MCF 10A (cell line): ENCODE measurements at regions not wholly inside any gene's neighbourhood (a gene's known extent, or its start where the extent isn't known, plus 50 kb on each side); places are given as distances from the start of the nearest gene placed in this dataset.

Source experiments
- BruUV-seq: library from RNA; stranded (reverse); fragments of 400-500 nt; replicated peaks from 2 replicates; lab custom pipeline; 2021; lab: Mats Ljungman, UMichigan
- CTCF ChIA-PET: fragments of 300-600 bp; sonication (Branson Sonifier 250); formaldehyde crosslinking; extraction: SDS; loops from one replicate; lab custom pipeline; 2021; ENCODE audit warnings: antibody characterized with exemption, inconsistent platforms; lab: Yijun Ruan, JAX
- POLR2A ChIA-PET: fragments of 300-600, 350-650 bp; sonication (Branson Sonifier 250); formaldehyde crosslinking; extraction: SDS; loops from one replicate; lab custom pipeline; 2020; ENCODE audit warnings: antibody characterized with exemption, inconsistent platforms; lab: Yijun Ruan, JAX
- DNase-seq: peaks from one replicate; pipeline ENCODE4 v3.0.0-alpha.2; 2018; ENCODE audit not compliant: unreplicated experiment
- H3K27ac Mint-ChIP-seq: one replicate; pipeline ENCODE4 v1.8.0; 2022; ENCODE audit warnings: mild to moderate bottlenecking, low read depth, mixed read lengths; ENCODE audit not compliant: unreplicated experiment
- H3K27me3 Mint-ChIP-seq: one replicate; pipeline ENCODE4 v1.8.0; 2022; ENCODE audit warnings: mixed read lengths; ENCODE audit not compliant: insufficient read depth, unreplicated experiment
- H3K36me3 Mint-ChIP-seq: one replicate; pipeline ENCODE4 v1.8.0; 2022; ENCODE audit warnings: mild to moderate bottlenecking, moderate library complexity, mixed read lengths; ENCODE audit not compliant: insufficient read depth, unreplicated experiment
- H3K4me1 Mint-ChIP-seq: one replicate; pipeline ENCODE4 v1.8.0; 2022; ENCODE audit warnings: mixed read lengths; ENCODE audit not compliant: insufficient read depth, unreplicated experiment
- H3K4me3 Mint-ChIP-seq: one replicate; pipeline ENCODE4 v1.8.0; 2022; ENCODE audit warnings: mild to moderate bottlenecking, moderate library complexity, mixed read lengths; ENCODE audit not compliant: unreplicated experiment
- H3K9me3 Mint-ChIP-seq: one replicate; pipeline ENCODE4 v1.8.0; 2022; ENCODE audit warnings: mixed read lengths; ENCODE audit not compliant: unreplicated experiment
- intact Hi-C: fragments of 100-400 bp; cut with micrococcal nuclease; formaldehyde crosslinking; loops from 2 replicates; pipeline ENCODE4 v1.14.1; 2022
- TF ChIP-seq, protein P1 (sequence below): fragments of 200-600 bp; IDR thresholded peaks from one replicate; pipeline ENCODE4 v1.8.0; 2022; ENCODE audit warnings: antibody characterized with exemption, mild to moderate bottlenecking; ENCODE audit not compliant: unreplicated experiment

DNA sequence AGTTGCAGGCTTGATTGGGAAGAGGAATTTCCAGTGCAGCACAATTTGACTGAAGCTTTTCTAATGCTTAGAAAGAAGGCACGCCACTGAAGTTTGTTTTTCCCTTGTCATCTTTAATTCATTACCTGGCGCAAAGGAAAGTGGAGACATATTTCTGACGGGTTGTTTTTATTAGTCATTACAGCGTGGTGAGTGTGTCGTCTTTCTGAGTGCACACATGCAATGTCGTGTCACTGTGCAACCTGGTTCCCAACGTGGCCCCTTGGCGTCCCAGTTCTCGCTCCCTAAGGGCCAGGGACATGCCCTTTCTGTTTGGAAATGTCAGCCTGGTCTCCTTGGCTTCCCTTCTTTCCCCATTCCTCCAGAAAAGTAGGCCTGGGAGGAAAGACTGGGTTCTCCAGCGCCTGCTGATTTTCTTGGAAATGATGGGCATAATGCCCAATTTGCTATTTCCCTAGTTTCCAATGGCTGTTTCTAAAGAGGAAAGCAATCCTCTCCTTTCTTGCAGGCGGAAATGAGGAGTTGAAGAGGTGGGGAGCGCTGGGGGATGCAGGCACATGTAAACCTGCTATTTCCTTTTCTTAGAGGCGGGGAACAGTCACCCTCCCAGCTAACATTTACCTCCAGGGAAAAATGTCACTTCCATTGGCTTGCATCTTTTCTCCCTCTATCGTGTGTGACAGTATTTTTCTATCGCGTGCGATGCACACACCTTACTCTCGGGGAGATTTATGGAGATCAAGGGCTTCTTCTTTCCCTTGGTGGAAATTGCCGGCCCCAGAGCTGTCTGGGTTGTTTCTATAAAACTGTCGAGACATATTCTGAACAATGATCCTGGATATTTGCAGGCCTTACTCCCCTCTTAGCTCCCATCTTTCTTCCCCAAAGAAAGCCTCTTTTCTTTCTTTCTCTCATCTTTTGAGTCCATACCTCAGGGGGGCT lies 249.8 kb downstream of the ARHGAP12 start:
- Mint-ChIP-seq H3K36me3 (no peaks in the 10 kb centered on the region), H3K27me3 (no peaks in the 10 kb centered on the region), H3K9me3 (peaks cover 11% of the 10 kb centered on the region), H3K27ac (no peak overlapping the region), H3K4me1 (no peaks in the 10 kb centered on the region), H3K4me3 (no peak overlapping the region)
- POLR2A ChIA-PET = no interaction called here
- CTCF ChIA-PET = no interaction called here
- DNase-seq = no peak
- TF ChIP-seq, protein P1, sequence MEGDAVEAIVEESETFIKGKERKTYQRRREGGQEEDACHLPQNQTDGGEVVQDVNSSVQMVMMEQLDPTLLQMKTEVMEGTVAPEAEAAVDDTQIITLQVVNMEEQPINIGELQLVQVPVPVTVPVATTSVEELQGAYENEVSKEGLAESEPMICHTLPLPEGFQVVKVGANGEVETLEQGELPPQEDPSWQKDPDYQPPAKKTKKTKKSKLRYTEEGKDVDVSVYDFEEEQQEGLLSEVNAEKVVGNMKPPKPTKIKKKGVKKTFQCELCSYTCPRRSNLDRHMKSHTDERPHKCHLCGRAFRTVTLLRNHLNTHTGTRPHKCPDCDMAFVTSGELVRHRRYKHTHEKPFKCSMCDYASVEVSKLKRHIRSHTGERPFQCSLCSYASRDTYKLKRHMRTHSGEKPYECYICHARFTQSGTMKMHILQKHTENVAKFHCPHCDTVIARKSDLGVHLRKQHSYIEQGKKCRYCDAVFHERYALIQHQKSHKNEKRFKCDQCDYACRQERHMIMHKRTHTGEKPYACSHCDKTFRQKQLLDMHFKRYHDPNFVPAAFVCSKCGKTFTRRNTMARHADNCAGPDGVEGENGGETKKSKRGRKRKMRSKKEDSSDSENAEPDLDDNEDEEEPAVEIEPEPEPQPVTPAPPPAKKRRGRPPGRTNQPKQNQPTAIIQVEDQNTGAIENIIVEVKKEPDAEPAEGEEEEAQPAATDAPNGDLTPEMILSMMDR = no peak
- intact Hi-C loops = no loop called here
- BruUV-seq = no TSS peak

- CTCF ChIA-PET = interaction anchor here (0.6 kb wide), 1 partner anchor 75 kb away, joined by 4 read pairs; no protein-coding TSS in a partner anchor
- H3K27ac Mint-ChIP-seq = no peak overlapping the region
- no peaks in the 10 kb centered on the region for H3K36me3 Mint-ChIP-seq
- intact Hi-C loops = no loop called here
- no TSS peak for BruUV-seq
- no peak for DNase-seq
- POLR2A ChIA-PET = no interaction called here
- H3K27me3 Mint-ChIP-seq = no peaks in the 10 kb centered on the region
- peaks cover 5% of the 10 kb centered on the region for H3K9me3 Mint-ChIP-seq
- H3K4me3 Mint-ChIP-seq = no peak overlapping the region
- TF ChIP-seq, protein P1 = no peak
- H3K4me1 Mint-ChIP-seq = no peaks in the 10 kb centered on the region
These were observed 250.5 kb downstream of the ARHGAP12 start for GRCh38 chr10:31678139-31678536.

DNA sequence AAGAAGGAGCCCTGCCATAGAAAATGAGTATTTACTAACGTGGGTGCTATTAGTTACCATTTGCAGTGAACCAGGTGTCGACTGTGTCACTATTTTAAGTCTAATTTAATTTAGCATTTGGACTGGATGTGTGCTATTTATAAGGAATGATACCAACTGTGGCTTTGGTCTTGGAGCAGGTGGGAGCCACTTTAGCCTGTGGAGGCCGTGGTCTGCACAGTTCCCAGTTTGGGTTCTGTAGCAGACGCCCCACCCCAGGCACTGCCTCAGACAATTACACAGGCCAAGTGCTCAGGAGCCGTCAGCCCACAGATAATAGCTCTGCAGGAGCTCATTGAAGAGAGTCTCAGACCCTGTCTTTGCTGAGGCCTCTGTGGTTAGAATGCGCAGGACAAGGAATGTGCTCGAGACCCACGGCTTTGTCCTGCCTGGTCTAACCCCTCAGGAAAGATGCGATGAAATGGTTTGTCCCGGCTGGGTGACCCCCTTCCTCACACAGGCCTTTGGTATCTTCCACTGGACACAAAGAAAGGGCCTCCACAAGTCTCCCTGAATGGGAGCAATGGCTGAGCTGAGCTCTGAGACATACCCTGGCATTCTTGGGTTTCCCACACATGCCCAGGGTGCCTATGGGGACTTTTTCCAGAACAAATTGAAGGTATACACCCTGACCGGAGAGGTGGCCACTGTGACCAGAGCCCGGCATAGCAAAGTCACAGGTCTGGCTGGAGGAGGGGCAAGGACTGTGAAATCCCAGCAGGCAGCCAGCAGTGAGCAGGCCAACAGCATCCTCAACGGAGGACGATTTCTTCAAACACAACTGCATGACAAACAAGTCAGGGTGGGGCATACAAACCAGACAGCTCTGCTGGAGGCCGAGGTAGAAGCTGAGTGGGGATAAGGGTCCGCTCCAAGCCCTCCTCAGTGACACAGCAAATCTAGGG lies 251.2 kb downstream of the ARHGAP12 start:
- no peaks in the 10 kb centered on the region for H3K27me3 Mint-ChIP-seq
- TF ChIP-seq, protein P1 = no peak
- no peak for DNase-seq
- no peak overlapping the region for H3K4me3 Mint-ChIP-seq
- H3K36me3 Mint-ChIP-seq = no peaks in the 10 kb centered on the region
- no peaks in the 10 kb centered on the region for H3K4me1 Mint-ChIP-seq
- intact Hi-C loops = no loop called here
- ChIA-PET CTCF (interaction anchor here (0.6 kb wide), 2 partner anchors 74 to 876 kb away, joined by 3 to 4 read pairs; no protein-coding TSS in a partner anchor), POLR2A (no interaction called here)
- no TSS peak for BruUV-seq
- H3K27ac Mint-ChIP-seq = no peak overlapping the region
- peaks cover 3% of the 10 kb centered on the region for H3K9me3 Mint-ChIP-seq

DNA sequence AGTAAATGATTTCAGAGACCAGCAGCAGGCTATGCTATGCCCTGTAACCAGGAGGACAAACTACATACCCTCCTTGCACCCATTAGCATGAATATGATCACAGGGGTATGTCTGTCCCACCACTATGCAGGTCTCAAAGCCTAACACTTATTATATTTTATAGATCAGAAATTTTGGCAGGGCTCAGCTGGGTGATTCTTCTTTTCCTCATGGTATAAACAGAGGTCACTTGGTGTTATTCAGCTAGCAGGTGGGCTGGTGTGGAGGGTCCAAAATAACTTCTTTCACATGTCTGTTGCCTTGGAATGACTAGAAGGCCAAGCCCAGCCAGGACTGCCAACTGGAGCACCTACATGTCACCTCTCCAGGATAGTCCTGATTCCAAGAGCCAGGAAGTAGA lies 252.9 kb downstream of the ARHGAP12 start:
- H3K36me3 Mint-ChIP-seq = no peaks in the 10 kb centered on the region
- H3K27ac Mint-ChIP-seq = no peak overlapping the region
- CTCF ChIA-PET = no interaction called here
- no peaks in the 10 kb centered on the region for H3K4me1 Mint-ChIP-seq
- H3K27me3 Mint-ChIP-seq = no peaks in the 10 kb centered on the region
- no peak for DNase-seq
- H3K9me3 Mint-ChIP-seq = peaks cover 16% of the 10 kb centered on the region
- BruUV-seq = no TSS peak
- no peak overlapping the region for H3K4me3 Mint-ChIP-seq
- POLR2A ChIA-PET = no interaction called here
- TF ChIP-seq, protein P1 = no peak
- intact Hi-C loops = no loop called here
